Kidney glomerular epithelial cell (primary cell): ENCODE measurements at regions not wholly inside any gene's neighbourhood (a gene's known extent, or its start where the extent isn't known, plus 50 kb on each side); places are given as distances from the start of the nearest gene placed in this dataset.

Experiments used
- DNase-seq: peaks from one replicate; lab custom pipeline; 2025; lab: John Stamatoyannopoulos, UW

DNA sequence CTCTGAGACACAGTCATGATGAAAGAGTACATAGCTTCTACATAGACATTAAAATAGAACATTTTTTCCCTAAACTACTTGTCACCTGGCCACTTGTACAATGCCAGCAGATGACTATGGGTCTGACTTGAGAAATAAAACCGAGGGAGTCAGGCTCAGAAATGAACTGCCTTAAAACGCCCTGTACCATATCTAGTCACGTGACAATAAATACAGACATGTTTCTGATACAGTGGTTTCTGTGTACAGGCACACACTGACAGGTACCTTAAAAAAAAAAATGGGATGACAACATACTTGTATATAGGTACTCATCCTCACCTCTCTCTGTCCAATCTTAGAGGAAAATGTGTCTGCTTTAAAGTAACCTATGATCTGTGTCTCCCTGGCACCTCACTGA, 144.1 kb downstream of the SH3BGRL2 start:
- no peak for DNase-seq

DNA sequence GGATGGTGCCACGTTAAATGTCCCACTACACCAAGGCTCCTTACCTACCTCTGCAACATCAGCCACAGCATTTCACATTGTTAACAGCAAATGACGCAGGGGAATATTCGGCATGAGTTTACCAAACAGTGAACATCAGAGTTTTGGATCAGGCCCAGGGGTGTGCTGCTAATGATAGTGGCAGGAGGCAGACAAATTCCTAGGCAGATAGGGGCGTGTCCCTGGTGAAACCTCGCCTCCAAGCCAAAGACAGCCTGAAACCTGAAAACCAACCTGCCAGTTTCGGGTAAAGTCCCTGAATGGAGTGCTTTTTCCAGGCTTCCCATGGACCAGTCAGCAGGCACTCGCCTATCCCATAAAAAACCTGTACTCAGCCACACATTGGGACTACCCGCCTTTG, 133.6 kb downstream of the SH3BGRL2 start:
- no peak for DNase-seq

DNA sequence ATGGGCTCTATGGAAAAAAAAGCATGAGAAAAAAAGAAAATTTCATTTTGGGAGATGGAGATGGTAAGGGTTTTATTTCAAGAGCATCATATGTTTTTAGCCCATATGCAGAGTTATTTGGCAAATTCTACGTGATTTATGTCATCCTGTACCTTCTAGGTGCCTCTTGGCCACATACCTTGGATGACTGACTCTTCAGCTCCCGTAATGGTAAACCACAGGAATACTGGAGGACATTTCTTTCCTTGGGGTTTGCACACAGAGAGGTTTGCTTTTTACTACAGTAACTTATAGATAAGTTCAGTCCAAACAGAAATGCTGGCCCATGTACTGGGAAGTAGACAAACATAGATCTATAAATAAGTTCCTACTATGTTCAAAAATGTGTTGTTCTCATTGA, 132.2 kb downstream of the SH3BGRL2 start:
- DNase-seq, result no peak

DNA sequence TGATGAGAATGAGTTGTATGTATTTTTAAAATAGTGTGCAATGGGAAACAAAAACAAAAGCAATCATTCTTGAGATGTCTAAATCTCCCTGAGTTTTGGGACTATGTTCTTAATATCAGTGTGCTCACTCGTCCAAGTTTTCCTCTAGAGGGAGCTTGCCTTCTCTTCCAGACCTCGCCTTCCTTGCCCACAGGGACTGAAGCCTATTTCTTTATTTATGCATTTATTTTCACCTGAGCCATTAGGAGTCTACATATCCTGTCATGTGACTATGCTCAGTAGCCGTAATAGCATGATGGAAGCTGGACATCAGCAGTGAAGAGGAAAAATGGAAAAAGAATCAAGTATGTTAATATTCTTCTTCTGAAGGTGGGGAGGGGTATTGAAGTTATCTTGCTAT, 131.2 kb downstream of the SH3BGRL2 start:
- no peak for DNase-seq

DNA sequence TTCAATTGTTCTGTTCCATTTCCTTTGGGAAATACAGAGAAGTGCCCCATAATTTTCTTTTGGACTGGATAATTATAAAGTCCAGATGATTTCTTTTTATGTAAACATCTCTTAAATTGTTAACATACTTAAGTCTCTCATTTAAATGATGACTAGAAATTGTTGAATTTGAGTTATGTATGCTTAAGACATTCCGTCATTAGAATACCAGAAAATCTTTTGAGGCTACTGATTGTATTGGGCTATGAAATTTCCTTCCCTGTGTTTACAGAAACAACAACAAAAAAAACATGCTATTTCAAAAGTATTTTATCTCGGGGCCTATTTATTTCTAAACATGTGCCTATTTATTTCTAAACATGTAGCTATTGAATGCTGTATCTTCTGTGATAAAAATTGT, 125.4 kb downstream of the SH3BGRL2 start:
- DNase-seq, result no peak

DNA sequence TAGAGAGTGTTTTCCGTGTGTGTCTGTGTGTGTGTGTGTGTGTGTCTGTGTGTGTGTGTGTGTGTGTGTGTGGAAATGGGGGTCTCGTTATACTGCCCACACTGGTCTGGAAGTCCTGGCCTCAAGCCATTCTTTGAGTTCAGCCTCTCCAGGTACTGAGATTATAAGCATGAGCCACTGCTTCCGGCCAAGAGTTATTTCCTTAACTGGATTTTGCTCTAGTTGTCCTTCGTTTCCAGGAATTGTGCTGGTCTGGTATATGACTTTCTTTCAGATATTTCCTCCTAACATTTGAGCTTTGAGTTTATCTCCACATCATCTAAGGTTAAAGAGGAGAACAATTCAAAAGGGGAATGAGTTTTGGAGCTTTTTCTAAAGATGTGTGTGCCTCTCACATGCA, 124.8 kb downstream of the SH3BGRL2 start:
- no peak for DNase-seq
